ACHN (cell line): ENCODE measurements at regions not wholly inside any gene's neighbourhood (a gene's known extent, or its start where the extent isn't known, plus 50 kb on each side); places are given as distances from the start of the nearest gene placed in this dataset.

Experiments used
- DNase-seq: peaks from one replicate; pipeline ENCODE4 v3.0.0-alpha.2; 2015
- in situ Hi-C: cut with HindIII; loops from 2 replicates; pipeline ENCODE4 v1.10.0; 2017; ENCODE audit warnings: low sequenced_read_pairs, low pct_ligation_motif_present, low pct_unique_long_range_greater_than_20kb

DNA sequence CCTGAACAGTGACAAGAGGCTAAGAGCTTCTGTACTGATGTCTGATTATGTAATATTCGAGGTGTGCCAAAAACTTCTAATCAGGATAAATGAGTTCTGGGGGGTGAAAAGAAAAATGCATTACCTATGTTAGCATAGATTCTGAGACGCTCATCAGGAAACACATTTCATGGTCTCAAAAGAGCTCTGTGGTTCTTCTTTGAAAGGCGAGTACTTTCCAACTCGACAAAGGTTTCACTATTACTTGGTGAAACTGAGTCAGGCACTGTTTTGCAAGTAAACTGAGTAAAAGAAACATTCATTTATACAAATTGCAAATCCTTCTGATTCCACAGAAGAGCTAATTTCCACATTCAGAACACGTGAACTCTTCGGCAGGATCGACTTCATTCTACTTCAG lies 523.2 kb downstream of the GATA3 start:
- no peak for DNase-seq
- in situ Hi-C loops: no loop called here

DNA sequence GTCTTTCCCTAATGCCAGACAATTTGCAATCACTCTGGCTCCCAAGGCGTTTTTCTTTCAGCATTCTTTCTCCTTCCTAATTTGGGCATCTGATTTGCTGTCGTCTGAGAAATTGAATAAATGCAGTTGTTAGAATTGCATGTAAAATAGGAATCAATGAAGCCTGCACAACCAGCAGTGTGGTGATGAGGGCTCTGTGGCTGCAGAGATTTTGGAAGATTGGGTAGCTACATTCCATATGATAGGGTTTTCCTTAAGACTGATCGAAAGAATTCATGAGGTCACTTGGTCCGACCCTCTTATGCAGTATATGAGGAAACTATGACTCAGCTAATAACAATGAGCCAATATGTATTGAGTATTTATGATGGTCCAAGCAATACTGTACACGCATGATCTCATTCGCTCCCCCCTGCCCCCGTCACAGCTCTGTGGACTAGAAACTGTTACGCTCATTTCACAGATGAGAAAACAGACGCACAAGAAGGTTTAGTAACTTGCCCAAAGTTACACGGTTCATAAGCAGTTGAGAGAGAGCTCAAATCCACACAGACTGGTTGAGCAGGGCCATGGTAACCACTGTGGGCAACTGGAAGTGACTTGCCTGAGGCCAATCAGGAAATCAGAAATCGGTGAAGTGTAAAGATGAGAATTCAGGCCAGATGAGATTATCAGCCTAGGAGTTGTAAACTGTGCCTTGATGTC lies 527.2 kb downstream of the GATA3 start:
- DNase-seq: no peak
- in situ Hi-C loops: no loop called here

DNA sequence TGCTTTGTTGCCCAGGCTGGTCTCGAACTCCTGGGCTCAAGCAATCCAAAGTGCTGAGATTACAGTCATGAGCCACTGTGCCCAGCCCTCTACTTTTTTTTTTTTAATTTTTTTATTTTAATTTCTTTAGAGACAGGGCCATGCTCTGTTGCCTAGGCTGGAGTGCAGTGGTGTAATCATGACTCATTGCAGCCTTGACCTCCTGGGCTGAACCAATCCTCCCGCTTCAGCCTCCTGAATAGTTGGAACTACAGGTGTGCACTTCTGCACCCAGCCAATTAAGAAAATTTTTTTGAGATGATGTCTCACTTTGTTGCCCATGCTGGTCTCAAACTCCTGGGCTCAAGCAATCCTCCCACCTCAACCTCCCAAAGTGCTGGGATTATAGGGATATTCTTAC lies 528.6 kb downstream of the GATA3 start:
- in situ Hi-C loops: no loop called here
- DNase-seq: no peak

DNA sequence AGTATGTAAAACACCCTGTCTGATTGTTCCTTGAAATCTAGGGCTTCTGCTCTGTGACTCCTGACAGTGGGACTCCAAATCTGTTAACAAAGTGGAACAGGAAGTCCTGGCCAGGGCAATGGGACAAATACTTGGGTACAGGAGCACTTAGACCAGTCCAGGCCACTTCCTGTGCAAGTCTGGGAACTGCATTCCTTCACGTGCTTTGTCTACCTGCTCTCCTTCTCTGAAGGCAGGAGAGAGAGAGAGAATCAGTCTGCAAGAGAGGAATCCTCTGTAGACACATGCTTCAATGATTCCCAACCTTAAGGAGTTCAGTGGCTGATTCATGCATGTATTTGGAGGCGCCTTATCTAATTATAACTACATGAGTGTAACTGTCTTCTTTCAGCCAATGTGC lies 530.2 kb downstream of the GATA3 start:
- DNase-seq: no peak
- in situ Hi-C loops: no loop called here

DNA sequence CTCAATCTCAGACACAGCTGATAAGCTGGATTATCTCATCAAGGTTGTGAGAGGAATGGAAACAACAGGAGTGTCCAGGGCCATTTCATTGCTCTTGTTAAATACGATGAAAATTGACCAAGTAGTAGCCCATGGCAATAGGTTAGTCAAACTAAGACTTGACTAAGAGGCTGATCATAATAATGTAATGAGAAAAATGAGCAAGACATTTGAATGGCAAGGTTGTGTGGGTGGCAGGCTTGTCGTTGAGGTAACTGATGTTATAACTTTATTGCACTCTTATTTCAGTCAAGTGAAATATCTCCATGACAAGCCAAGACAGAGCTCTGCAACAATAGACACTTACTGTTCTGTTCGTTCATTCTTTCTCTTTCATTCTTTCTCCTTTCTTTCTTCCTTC lies 532.0 kb downstream of the GATA3 start:
- in situ Hi-C loops: no loop called here

DNA sequence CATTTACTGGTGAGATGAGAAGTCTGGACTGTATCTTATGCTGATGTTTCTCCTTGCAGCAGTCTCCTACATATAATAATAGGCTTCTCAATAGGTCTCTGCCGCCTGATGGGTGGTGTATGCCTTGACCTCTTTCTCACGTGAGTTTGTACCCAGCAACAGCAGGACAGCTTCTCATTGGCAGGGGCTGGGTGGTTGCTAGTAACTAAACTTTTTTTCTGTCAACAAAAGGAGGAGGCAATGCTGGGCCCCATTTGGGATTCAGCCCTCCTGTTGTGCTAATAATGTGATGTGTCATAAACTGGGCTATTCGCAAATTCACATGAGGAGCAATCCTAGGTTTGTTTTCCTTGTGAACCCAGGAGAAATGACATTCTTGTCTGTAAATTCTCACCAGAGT lies 533.6 kb downstream of the GATA3 start:
- DNase-seq: no peak
- in situ Hi-C loops: no loop called here

More for the DNA sequence above, 532.0 kb downstream of the GATA3 start:
- no peak for DNase-seq

DNA sequence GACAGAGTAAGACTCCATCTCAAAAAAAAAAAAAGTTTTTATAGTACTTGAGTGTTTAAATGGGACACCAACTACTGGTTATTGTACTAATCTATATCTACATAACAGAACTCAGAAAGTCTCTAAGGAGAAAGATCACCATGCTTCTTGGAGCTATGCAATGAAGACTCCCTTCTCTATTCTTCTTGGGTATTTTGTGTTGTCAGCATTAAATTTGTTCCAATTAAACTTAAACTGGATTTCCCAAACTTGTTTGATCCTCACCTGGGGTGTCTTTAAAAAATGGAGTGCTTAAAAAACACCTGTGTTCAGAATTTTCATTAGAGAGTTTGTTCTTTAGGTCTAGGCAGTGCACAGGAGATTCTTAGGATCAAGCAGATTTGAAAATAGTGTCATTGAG lies 536.0 kb downstream of the GATA3 start:
- in situ Hi-C loops: no loop called here

DNA sequence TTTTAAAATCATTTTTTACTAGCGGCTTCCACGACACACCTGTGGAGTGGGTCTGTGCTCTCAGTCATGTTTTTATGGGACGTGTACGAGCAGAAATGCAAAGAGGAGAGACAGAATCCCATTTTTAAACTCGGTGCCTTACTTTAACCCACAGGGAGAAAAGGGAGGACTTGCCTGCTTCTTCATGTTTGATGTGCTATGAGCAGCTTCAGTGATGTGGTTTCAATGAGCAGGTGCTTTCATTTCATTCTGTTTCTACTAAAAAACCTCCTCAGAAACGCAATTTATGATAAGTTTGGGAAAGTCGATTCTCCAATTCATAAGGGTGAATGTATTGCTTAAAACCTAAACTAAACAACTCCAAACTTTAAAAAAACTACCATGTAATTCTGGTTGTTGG lies 537.2 kb downstream of the GATA3 start:
- DNase-seq: no peak
- in situ Hi-C loops: no loop called here

More for the DNA sequence above, 536.0 kb downstream of the GATA3 start:
- no peak for DNase-seq

DNA sequence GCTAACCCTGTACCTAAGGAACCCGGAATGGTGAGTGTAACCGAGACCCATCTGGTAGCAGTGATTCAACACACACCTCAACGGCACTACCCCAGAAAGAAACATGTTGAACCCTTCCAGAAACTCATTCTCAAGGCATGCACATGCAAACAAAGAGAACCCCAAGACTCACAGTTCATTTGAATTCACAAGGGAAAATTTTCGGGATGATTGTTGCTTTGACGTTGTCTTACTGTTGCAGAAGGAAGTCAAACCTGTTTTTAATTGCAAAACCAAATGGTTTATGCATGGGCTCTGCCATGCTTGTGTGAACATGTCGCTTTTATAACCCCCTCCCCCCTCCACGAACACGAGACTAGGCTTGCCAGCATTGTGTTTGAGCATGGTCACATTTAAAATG lies 539.7 kb downstream of the GATA3 start:
- DNase-seq: no peak
- in situ Hi-C loops: no loop called here

DNA sequence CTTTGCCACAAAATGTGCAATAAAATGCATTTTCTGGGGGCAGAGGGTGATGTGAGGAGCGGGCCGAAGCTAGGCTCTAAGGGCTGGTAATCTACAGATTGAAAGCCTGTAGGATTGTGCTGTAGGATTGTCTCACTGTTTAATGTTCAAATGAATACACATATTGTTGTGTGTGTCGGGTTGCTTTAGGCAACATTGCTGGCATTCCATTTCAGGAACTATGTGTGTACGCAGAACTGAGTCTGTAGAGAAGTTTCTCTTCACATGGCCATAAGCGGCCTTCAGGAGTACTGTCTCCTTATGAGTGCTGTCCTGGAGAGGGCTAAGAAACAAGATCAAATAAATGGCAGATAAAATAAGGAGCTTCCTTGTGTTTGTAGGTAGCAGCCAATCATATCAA lies 540.2 kb downstream of the GATA3 start:
- in situ Hi-C loops: no loop called here

DNA sequence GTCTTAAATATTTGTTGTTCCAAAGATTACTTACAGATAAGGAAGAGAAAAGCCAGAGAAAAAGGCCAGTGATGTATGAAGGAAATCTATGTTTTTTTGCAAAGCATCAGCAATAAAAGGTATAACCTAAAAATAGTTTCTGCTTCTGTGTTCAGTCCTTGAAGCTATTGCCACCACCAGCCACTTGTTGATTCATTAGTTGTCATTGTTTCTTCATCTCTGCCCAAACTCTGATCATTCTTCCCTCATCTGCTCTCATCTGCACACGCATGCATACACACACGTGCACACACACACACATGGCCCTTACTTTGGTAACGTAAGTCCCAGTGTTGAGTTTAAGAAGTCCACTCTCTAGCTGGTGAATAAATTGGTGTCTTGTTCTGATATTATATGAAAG lies 540.7 kb downstream of the GATA3 start:
- in situ Hi-C loops: no loop called here

More for the DNA sequence above, 540.2 kb downstream of the GATA3 start:
- no peak for DNase-seq

DNA sequence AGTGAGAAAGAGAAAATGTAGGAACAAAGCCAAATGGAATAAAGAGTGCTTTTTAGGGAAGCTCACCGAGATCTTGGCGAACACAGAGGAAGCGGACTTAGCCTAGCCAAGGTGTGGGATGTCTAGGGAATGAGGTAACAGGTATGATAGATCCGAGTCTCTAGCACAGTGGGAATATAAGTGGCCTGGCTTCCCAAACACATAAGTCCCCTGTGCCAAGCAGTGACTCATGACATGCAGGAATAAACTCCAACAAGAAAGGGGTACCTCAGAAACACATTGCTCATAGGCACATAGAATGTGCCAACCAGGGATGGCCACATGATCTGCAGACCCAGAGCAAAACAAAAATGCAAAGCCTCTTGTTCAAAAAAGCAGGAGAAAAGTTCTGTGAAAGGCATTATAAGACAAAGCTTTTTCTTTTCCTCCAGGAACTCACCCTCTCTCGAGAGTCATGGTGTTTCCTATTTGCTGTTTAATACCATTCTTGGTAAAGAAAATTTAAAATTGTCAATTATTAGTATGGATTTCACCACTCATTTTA lies 542.5 kb downstream of the GATA3 start:
- no peak for DNase-seq
- in situ Hi-C loops: no loop called here

More for the DNA sequence above, 540.7 kb downstream of the GATA3 start:
- DNase-seq: no peak

DNA sequence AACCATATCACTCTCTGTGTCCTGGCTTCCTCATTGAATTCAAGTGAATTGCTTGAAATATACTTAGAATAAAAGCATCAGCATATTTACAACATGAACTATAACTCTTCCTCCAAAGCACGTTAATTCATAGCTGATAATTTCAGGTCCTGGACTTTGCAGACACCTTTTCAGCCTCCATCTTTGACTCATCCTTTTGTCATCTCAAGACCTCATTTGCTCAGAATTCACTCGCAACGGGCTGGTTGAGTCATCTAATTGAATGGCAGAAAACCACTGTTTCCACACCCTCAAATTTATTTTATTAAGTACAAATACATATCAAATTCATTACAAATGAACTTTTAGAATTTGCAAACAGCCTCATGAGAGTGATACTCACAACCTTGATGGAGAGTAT lies 545.7 kb downstream of the GATA3 start:
- in situ Hi-C loops: no loop called here
- no peak for DNase-seq

DNA sequence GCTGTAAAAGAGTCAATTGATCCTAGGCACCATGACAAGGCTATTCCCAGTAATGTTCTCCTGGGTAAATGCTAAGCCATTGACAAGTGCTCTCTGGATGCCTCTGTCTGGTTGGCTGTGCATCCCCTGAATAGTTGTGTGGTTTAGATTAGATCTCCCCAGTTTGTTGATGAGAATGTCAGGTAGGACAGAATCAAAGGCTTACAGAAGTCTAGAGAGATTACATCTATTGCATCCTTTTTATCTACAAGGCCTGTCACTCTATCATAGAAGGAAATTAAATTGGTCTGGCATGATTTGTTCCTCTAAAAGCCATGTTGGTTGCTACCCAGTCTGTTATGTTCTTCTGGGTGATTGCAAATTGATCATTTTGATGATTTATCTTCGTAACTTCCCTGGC lies 548.3 kb downstream of the GATA3 start:
- in situ Hi-C loops: no loop called here
- DNase-seq: no peak

DNA sequence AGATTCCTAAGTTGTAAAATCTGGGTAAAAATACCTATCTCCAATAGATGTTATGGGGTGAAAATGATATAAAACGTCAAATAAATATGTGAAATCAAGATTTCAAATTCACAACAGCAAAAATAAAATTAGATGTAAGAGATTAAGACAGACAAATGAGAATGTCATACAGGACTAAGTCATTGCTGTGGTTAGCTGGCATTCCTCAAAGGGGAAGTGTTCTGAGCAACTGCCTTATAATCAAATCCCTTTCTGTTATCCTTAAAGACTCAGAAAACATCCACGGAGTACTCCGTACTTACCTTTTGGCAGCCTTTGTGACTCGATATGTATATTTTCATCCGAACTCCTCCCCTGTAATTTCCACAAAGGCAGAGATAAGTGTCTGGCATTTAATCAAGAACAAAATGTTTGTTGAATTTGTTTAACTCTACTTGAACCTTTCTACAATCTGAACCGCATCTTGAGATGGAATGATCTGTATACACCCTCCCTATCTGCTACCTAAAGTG lies 559.6 kb downstream of the GATA3 start:
- in situ Hi-C loops: no loop called here
- no peak for DNase-seq

DNA sequence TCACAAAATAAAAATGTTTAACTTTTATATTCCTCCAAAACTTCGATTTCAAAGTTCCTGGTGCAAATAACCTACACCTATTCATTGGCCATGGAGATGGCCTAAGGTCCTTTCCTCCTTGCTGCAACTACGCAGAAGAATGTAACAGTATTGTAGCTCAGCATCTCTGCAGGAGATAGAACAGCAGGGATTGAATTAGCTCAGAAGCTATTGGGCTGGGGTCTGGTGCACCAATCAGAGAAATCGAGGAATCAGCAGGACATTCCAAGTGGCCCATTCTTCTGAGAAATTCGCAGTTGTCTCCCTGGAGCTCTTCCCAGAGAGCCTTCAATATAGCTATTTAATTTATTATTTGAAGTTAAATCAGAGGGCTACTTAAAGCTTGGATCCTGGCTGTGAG lies 560.6 kb downstream of the GATA3 start:
- no peak for DNase-seq

DNA sequence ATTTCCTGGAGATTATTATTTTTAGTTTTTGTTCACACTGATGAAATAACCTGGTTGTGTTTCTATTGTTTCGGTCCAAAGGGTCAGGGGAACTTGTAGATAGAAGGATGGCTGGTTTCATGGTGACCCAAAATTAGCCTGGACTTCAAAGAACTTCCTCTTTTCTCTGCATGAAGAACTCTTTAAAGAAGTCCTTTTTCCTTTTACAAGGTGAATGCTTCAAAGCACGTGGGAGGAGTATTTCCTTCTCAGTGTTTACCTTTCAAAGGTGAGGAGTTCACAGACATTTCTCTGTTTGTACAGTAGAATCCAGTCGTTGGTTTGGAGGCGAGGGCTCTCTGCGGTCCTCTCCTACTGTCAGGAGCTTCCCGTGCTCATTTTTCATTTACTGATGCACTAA lies 561.7 kb downstream of the GATA3 start:
- DNase-seq: no peak
- in situ Hi-C loops: no loop called here

More for the DNA sequence above, 560.6 kb downstream of the GATA3 start:
- in situ Hi-C loops: no loop called here

DNA sequence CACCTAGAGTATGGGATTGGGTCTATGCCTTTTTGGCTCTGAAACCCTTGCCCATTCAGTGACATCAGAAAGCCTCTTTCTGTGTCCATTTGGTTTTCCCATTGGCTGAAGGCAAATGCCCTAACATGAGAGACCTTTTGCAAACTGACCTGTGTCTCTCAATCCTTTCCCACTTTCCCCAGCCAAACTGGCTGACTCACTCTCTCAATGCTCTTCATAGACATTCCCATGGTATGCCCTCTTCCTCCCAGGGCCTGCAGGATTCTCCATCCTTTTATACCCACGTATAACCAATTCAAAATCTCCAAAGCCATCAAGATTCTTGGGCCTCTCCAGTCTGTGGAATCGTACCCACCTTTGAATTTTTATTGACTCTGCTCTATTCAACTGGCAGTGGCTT lies 563.3 kb downstream of the GATA3 start:
- in situ Hi-C loops: no loop called here
- no peak for DNase-seq

DNA sequence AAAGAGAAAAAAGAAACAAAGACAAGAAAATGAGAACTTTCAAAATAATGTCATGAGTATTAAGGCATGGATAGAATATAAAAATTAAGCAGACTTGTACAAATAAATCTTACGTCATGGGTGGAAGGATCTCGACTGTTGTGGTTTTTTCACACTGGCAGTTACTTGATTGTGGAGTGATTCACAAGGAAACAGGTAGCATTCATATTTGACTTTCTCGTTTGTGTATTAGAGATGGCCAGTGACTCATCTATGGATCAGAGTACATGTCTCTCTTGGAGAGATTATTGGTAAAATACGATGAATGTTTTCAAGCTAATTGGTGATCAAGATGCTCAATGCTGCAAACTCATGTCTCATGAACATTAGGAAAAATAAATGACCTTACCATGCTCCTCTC lies 564.3 kb downstream of the GATA3 start:
- no peak for DNase-seq
- in situ Hi-C loops: no loop called here

DNA sequence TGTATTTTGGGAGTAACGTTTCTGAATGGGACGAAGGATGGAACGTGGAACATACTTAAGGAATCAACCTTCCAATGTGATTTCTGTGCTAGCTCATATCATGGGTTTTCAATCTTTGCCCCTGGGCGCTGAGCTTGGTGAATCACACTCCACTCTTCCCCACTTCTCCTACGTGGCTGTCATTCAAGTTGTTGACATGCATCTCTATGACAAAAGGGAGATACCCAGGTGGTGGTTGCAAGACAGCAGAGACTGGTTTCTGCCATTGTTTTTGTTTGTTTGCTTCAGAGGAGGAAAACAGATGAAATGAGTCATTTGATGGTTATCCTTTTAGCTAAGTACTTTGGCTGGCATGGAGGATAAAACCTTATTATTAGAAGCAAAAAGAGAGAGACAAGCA lies 573.9 kb downstream of the GATA3 start:
- in situ Hi-C loops: no loop called here
- no peak for DNase-seq
